ENCODE measurements at regions not wholly inside any gene's neighbourhood (a gene's known extent, or its start where the extent isn't known, plus 50 kb on each side); places are given as distances from the start of the nearest gene placed in this dataset.
"Not testable (repeated sequence)": the region's sequence is repeated elsewhere in the genome, so short reads cannot be mapped to it uniquely, and the experiment has no call there.

DNA sequence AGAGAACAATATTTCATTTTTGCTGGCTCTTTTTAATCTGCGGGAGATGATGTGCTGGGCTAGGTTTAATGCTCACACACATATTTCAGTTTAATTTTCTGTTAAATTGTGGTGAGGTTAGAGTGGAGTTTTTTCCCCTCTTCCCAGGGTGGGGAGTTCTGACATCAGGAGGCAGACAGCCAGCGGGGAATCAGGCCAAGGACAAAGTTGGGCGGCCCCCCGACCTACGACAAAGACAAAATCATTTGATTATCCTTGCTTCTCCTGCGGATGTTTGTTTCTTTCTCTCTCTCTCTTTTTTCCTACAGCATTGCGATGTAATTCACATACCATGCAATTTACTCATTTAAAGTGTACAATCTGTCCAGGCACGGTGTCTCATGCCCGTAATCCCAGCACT is 295.9 kb downstream of the NPIPA7 start:
- TF ChIP-seq, protein P1, sequence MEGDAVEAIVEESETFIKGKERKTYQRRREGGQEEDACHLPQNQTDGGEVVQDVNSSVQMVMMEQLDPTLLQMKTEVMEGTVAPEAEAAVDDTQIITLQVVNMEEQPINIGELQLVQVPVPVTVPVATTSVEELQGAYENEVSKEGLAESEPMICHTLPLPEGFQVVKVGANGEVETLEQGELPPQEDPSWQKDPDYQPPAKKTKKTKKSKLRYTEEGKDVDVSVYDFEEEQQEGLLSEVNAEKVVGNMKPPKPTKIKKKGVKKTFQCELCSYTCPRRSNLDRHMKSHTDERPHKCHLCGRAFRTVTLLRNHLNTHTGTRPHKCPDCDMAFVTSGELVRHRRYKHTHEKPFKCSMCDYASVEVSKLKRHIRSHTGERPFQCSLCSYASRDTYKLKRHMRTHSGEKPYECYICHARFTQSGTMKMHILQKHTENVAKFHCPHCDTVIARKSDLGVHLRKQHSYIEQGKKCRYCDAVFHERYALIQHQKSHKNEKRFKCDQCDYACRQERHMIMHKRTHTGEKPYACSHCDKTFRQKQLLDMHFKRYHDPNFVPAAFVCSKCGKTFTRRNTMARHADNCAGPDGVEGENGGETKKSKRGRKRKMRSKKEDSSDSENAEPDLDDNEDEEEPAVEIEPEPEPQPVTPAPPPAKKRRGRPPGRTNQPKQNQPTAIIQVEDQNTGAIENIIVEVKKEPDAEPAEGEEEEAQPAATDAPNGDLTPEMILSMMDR (IDR thresholded peaks at IDR 0.05), result not testable (repeated sequence)
- not testable (repeated sequence) for TF ChIP-seq EZH2 (IDR thresholded peaks at IDR 0.05)

All from neural progenitor cell (in vitro differentiated cells).